ENCODE measurements at regions not wholly inside any gene's neighbourhood (a gene's known extent, or its start where the extent isn't known, plus 50 kb on each side); places are given as distances from the start of the nearest gene placed in this dataset.

- no peak for TF ChIP-seq TSHZ2 (CRISPR knock-in tag; IDR thresholded peaks at IDR 0.05)
- no peak for TF ChIP-seq ARNTL (CRISPR knock-in tag; IDR thresholded peaks at IDR 0.05; ENCODE audit: borderline replicate concordance, low read depth)
- no peak for TF ChIP-seq POU6F1 (CRISPR knock-in tag; IDR thresholded peaks at IDR 0.05; ENCODE audit: borderline replicate concordance, low read depth)
Measured at GRCh38 chr2:103804013-103804412, 1042.2 kb downstream of the TMEM182 start (continued).

GRCh38 chr2:103805746-103806145, 1043.9 kb downstream of the TMEM182 start:
- no peak for TF ChIP-seq ARNTL (CRISPR knock-in tag; IDR thresholded peaks at IDR 0.05; ENCODE audit: borderline replicate concordance, low read depth)
- no peak for TF ChIP-seq CSRNP3 (CRISPR knock-in tag; IDR thresholded peaks at IDR 0.05)
- no peak for TF ChIP-seq TSHZ2 (CRISPR knock-in tag; IDR thresholded peaks at IDR 0.05)
- no peak for TF ChIP-seq ZFP30 (CRISPR knock-in tag; IDR thresholded peaks at IDR 0.05)
- TF ChIP-seq BACH2 (CRISPR knock-in tag; IDR thresholded peaks at IDR 0.05; ENCODE audit: borderline replicate concordance): no peak
- TF ChIP-seq ZNF70 (CRISPR knock-in tag; IDR thresholded peaks at IDR 0.05): no peak
- ATAC-seq: no peak

- TF ChIP-seq ZFP3 (CRISPR knock-in tag; IDR thresholded peaks at IDR 0.05) (no peak), GLIS3 (CRISPR knock-in tag; IDR thresholded peaks at IDR 0.05) (no peak), RARB (CRISPR knock-in tag; IDR thresholded peaks at IDR 0.05) (no peak), TCF4 (CRISPR knock-in tag; IDR thresholded peaks at IDR 0.05; ENCODE audit: borderline replicate concordance) (no peak), PATZ1 (CRISPR knock-in tag; IDR thresholded peaks at IDR 0.05; ENCODE audit: borderline replicate concordance) (no peak), TOX (CRISPR knock-in tag; IDR thresholded peaks at IDR 0.05; ENCODE audit: borderline replicate concordance) (no peak), ISL1 (CRISPR knock-in tag; IDR thresholded peaks at IDR 0.05) (no peak), CSRNP3 (CRISPR knock-in tag; IDR thresholded peaks at IDR 0.05) (no peak), ESRRG (CRISPR knock-in tag; IDR thresholded peaks at IDR 0.05) (no peak), ZNF565 (CRISPR knock-in tag; conservative IDR thresholded peaks at IDR 0.05; ENCODE audit: low read depth) (no peak)
- ATAC-seq: no peak
Measured at GRCh38 chr2:103808814-103809213, 1045.1 kb upstream of the POU3F3 start.

Measured in SK-N-SH treated with all-trans-retinoic acid at 6 μM for 48 hours (cell line).